Tibial artery (tissue), 4 donors: ENCODE measurements at regions not wholly inside any gene's neighbourhood (a gene's known extent, or its start where the extent isn't known, plus 50 kb on each side); places are given as distances from the start of the nearest gene placed in this dataset.
"Not testable (repeated sequence)": the region's sequence is repeated elsewhere in the genome, so short reads cannot be mapped to it uniquely, and the experiment has no call there.

Experiments used
- DNase-seq, 2 donors: peaks; one replicate each; pipeline ENCODE4 v3.0.0-alpha.2; 2019
- H3K27ac ChIP-seq, 2 donors: fragments of 200-600 bp; sonication (generic) in 1 of 2; 1 replicate in 1 of 2; 2 replicates in 1 of 2; pipeline ENCODE4 v1.5.1; 2018 to 2019; ENCODE audit warnings: mild to moderate bottlenecking in 1 of 2
- H3K27me3 ChIP-seq, 2 donors: fragments of 200-600 bp; sonication (generic) in 1 of 2; one replicate each; pipeline versions ENCODE4 v1.5.1 to v1.6.0; 2016 to 2019
- H3K36me3 ChIP-seq, 3 donors: fragments of 200-600 bp; sonication (generic) in 2 of 3; one replicate each; pipeline ENCODE4 v1.5.1; 2016 to 2019; ENCODE audit warnings: mild to moderate bottlenecking in 2 of 3
- H3K4me1 ChIP-seq, 4 donors: fragments of 200-600 bp; sonication (generic) in 2 of 4; 1 replicate in 3 of 4; 2 replicates in 1 of 4; pipeline ENCODE4 v1.5.1; 2016 to 2019
- H3K4me3 ChIP-seq, 2 donors: fragments of 200-600 bp; sonication (generic) in 1 of 2; 1 replicate in 1 of 2; 2 replicates in 1 of 2; pipeline ENCODE4 v1.5.1; 2018 to 2019; ENCODE audit warnings: mild to moderate bottlenecking in 2 of 2
- H3K9me3 ChIP-seq, 3 donors: fragments of 200-600 bp; sonication (generic) in 1 of 3; one replicate each; pipeline ENCODE4 v1.5.1; 2016 to 2019
- intact Hi-C: fragments of 100-400 bp; cut with DNase I; formaldehyde crosslinking; loops from one replicate; pipeline ENCODE4 v1.15.0; 2023; ENCODE audit warnings: low total_unique reads
- TF ChIP-seq, protein P1 (sequence below), 2 experiments: fragments of 200-600 bp in 1 of 2; fragments of 450-650 bp in 1 of 2; IDR thresholded peaks; one replicate each; pipeline ENCODE4 v1.5.1; 2017 to 2019; ENCODE audit warnings: antibody characterized with exemption in 2 of 2, mild to moderate bottlenecking in 1 of 2, moderate library complexity in 1 of 2

DNA sequence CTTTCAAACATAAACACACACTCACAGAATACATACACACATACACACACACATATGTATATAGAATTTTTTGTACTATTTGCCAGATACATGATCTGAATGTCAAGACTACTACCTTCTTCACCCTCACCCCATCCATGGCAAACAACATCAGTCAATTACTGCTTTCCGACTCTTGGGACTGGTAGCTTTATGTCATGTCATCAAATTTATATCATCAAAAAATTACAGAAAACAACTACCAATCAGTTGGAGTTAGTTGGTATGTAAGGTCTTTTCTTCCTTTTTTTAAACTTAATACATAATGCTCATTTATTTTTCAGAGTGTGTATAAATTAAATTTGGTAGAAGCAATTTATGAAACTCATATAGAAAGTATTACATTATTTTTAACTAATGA, 305.7 kb upstream of the MDFIC2 start:
- intact Hi-C loops: no loop called here
- Histone ChIP-seq H3K27ac (no peak overlapping the region), H3K36me3 (no peaks in the 10 kb centered on the region), H3K27me3 (peaks cover 0 to 2% of the 10 kb centered on the region in 2 donors), H3K4me1 (no peaks in the 10 kb centered on the region), H3K9me3 (no peaks in the 10 kb centered on the region), H3K4me3 (no peak overlapping the region)
- TF ChIP-seq, protein P1, sequence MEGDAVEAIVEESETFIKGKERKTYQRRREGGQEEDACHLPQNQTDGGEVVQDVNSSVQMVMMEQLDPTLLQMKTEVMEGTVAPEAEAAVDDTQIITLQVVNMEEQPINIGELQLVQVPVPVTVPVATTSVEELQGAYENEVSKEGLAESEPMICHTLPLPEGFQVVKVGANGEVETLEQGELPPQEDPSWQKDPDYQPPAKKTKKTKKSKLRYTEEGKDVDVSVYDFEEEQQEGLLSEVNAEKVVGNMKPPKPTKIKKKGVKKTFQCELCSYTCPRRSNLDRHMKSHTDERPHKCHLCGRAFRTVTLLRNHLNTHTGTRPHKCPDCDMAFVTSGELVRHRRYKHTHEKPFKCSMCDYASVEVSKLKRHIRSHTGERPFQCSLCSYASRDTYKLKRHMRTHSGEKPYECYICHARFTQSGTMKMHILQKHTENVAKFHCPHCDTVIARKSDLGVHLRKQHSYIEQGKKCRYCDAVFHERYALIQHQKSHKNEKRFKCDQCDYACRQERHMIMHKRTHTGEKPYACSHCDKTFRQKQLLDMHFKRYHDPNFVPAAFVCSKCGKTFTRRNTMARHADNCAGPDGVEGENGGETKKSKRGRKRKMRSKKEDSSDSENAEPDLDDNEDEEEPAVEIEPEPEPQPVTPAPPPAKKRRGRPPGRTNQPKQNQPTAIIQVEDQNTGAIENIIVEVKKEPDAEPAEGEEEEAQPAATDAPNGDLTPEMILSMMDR (IDR thresholded peaks at IDR 0.05): no peak
- DNase-seq: no peak

DNA sequence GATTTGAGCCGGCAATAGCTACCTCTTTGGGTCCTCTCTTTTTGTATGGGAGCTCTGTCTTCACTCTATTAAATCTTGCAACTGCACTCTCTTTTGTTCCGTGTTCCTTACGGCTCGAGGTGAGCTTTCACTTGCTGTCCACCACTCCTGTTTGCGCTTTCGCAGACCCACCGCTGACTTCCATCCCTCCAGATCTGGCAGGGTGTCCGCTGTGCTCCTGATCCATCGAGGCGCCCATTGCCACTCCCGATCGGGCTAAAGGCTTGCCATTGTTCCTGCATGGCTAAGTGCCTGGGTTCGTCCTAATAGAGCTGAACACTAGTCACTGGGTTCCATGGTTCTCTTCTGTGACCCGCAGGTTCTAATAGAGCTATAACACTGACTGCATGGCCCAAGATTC, 304.9 kb upstream of the MDFIC2 start:
- intact Hi-C loops, H3K36me3 ChIP-seq, H3K4me1 ChIP-seq, H3K27me3 ChIP-seq, DNase-seq, H3K27ac ChIP-seq, H3K9me3 ChIP-seq, H3K4me3 ChIP-seq: not testable (repeated sequence)

DNA sequence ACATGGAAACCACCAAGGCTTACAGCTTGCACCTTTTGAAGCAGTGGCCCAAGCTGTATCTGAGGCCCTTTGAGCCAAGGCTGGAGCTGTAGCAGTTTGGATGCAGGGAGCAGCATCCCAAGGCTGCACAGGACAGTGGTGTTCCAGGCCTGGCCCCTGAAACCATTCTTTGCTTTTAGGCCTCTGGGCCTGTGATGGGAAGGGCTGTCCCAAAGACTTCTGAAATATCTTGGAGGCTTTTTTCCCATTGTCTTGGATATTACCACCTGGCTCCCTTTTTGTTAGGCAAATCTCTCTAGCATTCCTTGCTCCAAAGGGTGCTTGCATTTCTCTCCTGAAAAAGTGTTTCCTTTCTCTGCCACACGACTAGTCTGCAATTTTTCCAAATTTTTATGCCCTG, 302.8 kb upstream of the MDFIC2 start:
- intact Hi-C loops: no loop called here
- peaks cover 0 to 2% of the 10 kb centered on the region in 2 donors for H3K27me3 ChIP-seq
- H3K27ac ChIP-seq: no peak overlapping the region
- no peak for DNase-seq
- H3K4me1 ChIP-seq: peaks cover 0 to under 1% (median 0%) of the 10 kb centered on the region in 4 donors
- no peak overlapping the region for H3K4me3 ChIP-seq
- TF ChIP-seq, protein P1 (IDR thresholded peaks at IDR 0.05): no peak
- no peaks in the 10 kb centered on the region for H3K36me3 ChIP-seq
- no peaks in the 10 kb centered on the region for H3K9me3 ChIP-seq

DNA sequence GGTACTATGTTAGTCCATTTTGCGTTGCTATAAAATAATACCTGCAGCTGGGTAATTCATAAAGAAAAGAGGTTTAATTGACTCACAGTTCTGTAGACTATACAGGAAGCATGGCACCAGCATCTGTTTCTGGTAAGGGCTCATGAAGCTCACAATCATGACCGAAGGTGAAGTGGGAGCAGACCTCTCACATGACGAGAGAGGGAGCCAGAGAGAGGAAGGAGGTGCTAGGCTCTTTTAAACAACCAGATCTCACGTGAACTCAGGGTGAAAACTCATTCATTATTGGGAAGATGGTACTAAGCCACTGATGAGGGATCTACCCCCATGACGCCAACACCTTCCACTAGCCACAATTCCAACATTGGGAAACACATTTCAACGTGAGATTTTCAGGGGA, 301.7 kb upstream of the MDFIC2 start:
- Histone ChIP-seq H3K4me3 (no peak overlapping the region), H3K27me3 (peaks cover 0 to 2% of the 10 kb centered on the region in 2 donors), H3K9me3 (no peaks in the 10 kb centered on the region), H3K36me3 (no peaks in the 10 kb centered on the region), H3K4me1 (peaks cover 0 to 10% (median 0%) of the 10 kb centered on the region in 4 donors), H3K27ac (no peak overlapping the region)
- TF ChIP-seq, protein P1 (IDR thresholded peaks at IDR 0.05): no peak
- no peak for DNase-seq
- intact Hi-C loops: no loop called here

DNA sequence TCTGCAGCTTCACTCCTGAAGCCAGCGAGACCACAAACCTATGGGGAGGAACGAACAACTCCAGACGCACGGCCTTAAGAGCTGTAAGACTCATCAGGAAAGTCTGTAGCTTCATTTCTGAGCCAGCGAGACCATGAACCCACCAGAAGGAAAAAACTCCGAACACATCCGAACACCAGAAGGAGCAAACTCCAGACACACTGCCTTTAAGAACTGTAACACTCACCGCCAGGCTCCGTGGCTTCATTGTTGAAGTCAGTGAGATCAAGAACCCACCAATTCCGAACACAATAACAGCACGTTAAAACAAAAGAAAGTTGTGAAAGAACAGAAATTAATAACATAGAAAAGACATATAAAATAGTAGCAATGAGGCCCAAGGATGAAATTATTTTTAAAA, 300.5 kb upstream of the MDFIC2 start:
- H3K4me3 ChIP-seq: no peak overlapping the region
- peaks cover 0 to 10% (median 0%) of the 10 kb centered on the region in 4 donors for H3K4me1 ChIP-seq
- intact Hi-C loops: no loop called here
- TF ChIP-seq, protein P1 (IDR thresholded peaks at IDR 0.05): no peak
- no peaks in the 10 kb centered on the region for H3K9me3 ChIP-seq
- no peak overlapping the region for H3K27ac ChIP-seq
- H3K36me3 ChIP-seq: no peaks in the 10 kb centered on the region
- H3K27me3 ChIP-seq: peaks cover 0 to 2% of the 10 kb centered on the region in 2 donors
- DNase-seq: no peak

DNA sequence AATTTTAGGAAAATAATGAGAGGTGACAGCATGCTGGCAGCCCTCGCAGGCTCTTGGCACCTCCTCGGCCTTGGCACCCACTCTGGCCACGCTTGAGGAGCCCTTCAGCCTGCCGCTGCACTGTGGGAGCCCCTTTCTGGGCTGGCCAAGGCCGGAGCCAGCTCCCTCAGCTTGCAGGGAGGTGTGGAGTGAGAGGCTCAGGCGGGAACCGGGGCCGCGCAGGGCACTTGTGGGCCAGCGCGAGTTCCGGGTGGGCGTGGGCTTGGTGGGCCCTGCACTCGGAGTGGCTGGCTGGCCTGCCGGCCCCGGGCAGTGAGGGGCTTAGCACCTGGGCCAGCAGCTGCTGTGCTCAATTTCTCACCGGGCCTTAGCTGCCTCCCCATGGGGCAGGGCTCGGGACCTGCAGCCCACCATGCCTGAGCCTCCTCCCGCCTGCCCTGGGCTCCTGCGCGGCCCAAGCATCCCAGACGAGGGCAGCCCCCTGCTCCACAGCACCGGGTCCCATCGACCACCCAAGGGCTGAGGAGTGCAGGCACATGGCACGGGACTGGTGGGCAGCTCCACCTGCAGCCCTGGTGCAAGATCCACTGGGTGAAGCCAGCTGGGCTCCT, 299.3 kb upstream of the MDFIC2 start:
- DNase-seq, intact Hi-C loops, H3K27me3 ChIP-seq, H3K27ac ChIP-seq, H3K36me3 ChIP-seq, H3K9me3 ChIP-seq, H3K4me1 ChIP-seq, H3K4me3 ChIP-seq: not testable (repeated sequence)

DNA sequence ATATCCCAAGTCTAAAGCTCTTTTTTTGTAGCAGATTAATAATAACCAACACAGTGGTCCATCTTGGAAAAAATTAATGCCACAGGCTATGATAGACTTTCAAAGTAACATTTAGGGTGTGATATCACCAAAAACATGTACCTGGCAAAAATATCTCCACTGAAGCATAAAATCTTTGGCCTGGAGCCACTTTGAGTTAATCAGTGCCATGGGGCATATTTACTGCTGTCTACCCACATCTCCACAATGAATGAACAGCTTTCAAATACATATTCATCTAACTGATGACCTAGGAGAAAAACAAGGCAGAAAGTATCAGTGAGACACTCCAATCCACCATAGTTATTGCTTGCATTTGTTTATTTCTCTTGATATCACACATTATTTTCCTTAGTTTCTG, 296.0 kb upstream of the MDFIC2 start:
- no peak overlapping the region for H3K27ac ChIP-seq
- H3K27me3 ChIP-seq: no peaks in the 10 kb centered on the region
- intact Hi-C loops: no loop called here
- H3K36me3 ChIP-seq: no peaks in the 10 kb centered on the region
- no peak for DNase-seq
- TF ChIP-seq, protein P1 (IDR thresholded peaks at IDR 0.05): no peak
- peaks cover 0 to 10% (median 0%) of the 10 kb centered on the region in 4 donors for H3K4me1 ChIP-seq
- no peaks in the 10 kb centered on the region for H3K9me3 ChIP-seq
- no peak overlapping the region for H3K4me3 ChIP-seq
